H9 (cell line): ENCODE measurements at regions not wholly inside any gene's neighbourhood (a gene's known extent, or its start where the extent isn't known, plus 50 kb on each side); places are given as distances from the start of the nearest gene placed in this dataset.

Source experiments
- DNase-seq: peaks from one replicate; pipeline ENCODE4 v3.0.0-alpha.2; 2017
- H2AFZ ChIP-seq: one replicate; pipeline ENCODE4 v1.6.1; 2013; ENCODE audit warnings: mild to moderate bottlenecking, low read length, control low read depth, moderate library complexity
- H2AK5ac ChIP-seq: 2 replicates; pipeline ENCODE4 v1.6.1; 2013; ENCODE audit warnings: low read length, control low read depth, mixed read lengths; ENCODE audit not compliant: insufficient read length
- H2BK120ac ChIP-seq: one replicate; pipeline ENCODE4 v1.6.1; 2013; ENCODE audit warnings: low read depth, mild to moderate bottlenecking, low read length, control low read depth, inconsistent platforms; ENCODE audit not compliant: poor library complexity, severe bottlenecking
- H2BK12ac ChIP-seq: 2 replicates; pipeline ENCODE4 v1.6.1; 2013; ENCODE audit warnings: low read length, control low read depth, mixed read lengths, low read depth; ENCODE audit not compliant: insufficient read length
- H2BK15ac ChIP-seq: 2 replicates; pipeline ENCODE4 v1.6.1; 2013; ENCODE audit warnings: low read depth, low read length, control low read depth
- H2BK20ac ChIP-seq: one replicate; pipeline ENCODE4 v1.6.1; 2013; ENCODE audit warnings: low read depth, mild to moderate bottlenecking, low read length, control low read depth, inconsistent platforms; ENCODE audit not compliant: poor library complexity, severe bottlenecking
- H2BK5ac ChIP-seq: 2 replicates; pipeline ENCODE4 v1.6.1; 2013; ENCODE audit warnings: low read length, control low read depth, mixed read lengths; ENCODE audit not compliant: insufficient read length
- H3K14ac ChIP-seq: 2 replicates; pipeline ENCODE4 v1.6.1; 2013; ENCODE audit warnings: low read length, control low read depth; ENCODE audit not compliant: insufficient read depth
- H3K18ac ChIP-seq: 2 replicates; pipeline ENCODE4 v1.6.1; 2013; ENCODE audit warnings: low read depth, mild to moderate bottlenecking, mixed read lengths, low read length, control low read depth; ENCODE audit not compliant: insufficient read length
- H3K23ac ChIP-seq: 2 replicates; pipeline ENCODE4 v1.6.1; 2013; ENCODE audit warnings: low read length, control low read depth, mixed read lengths, low read depth; ENCODE audit not compliant: insufficient read length
- H3K23me2 ChIP-seq: 2 replicates; pipeline ENCODE4 v1.6.1; 2013; ENCODE audit warnings: low read depth, mild to moderate bottlenecking, mixed read lengths, low read length, control low read depth; ENCODE audit not compliant: insufficient read length, poor library complexity, severe bottlenecking
- H3K27ac ChIP-seq: 2 replicates; pipeline ENCODE4 v1.5.1; 2013; ENCODE audit warnings: low read length, control low read depth, mixed read lengths, low read depth; ENCODE audit not compliant: insufficient read length
- H3K27me3 ChIP-seq: 2 replicates; pipeline ENCODE4 v1.6.1; 2013; ENCODE audit warnings: low read length, control low read depth, inconsistent platforms; ENCODE audit not compliant: insufficient read depth
- H3K4ac ChIP-seq: 2 replicates; pipeline ENCODE4 v1.6.1; 2013; ENCODE audit warnings: low read depth, mild to moderate bottlenecking, control low read depth, inconsistent platforms, low read length, moderate library complexity
- H3K4me1 ChIP-seq: 2 replicates; pipeline ENCODE4 v1.6.1; 2013; ENCODE audit warnings: low read length, control low read depth, inconsistent platforms; ENCODE audit not compliant: insufficient read depth
- H3K4me2 ChIP-seq: 2 replicates; pipeline ENCODE4 v1.6.1; 2013; ENCODE audit warnings: low read length, control low read depth, mixed read lengths; ENCODE audit not compliant: insufficient read length, insufficient read depth
- H3K56ac ChIP-seq: 2 replicates; pipeline ENCODE4 v1.6.1; 2013; ENCODE audit warnings: low read depth, mild to moderate bottlenecking, mixed read lengths, low read length, control low read depth; ENCODE audit not compliant: insufficient read length
- H3K79me1 ChIP-seq: 2 replicates; pipeline ENCODE4 v1.6.1; 2013; ENCODE audit warnings: low read depth, mild to moderate bottlenecking, moderate library complexity, low read length, control low read depth, inconsistent platforms; ENCODE audit not compliant: insufficient read depth, poor library complexity, severe bottlenecking
- H3K79me2 ChIP-seq: 2 replicates; pipeline ENCODE4 v1.6.1; 2013; ENCODE audit warnings: low read length, control low read depth, inconsistent platforms; ENCODE audit not compliant: insufficient read depth
- H3K9ac ChIP-seq: 2 replicates; pipeline ENCODE4 v1.6.1; 2013; ENCODE audit warnings: low read length, control low read depth, mixed read lengths; ENCODE audit not compliant: insufficient read length; ENCODE audit errors: extremely low read depth
- H3K9me3 ChIP-seq: one replicate; pipeline ENCODE4 v1.6.1; 2013; ENCODE audit warnings: low read depth, low read length, inconsistent platforms; ENCODE audit not compliant: control insufficient read depth
- H3T11ph ChIP-seq: one replicate; pipeline ENCODE4 v1.6.1; 2013; ENCODE audit warnings: mild to moderate bottlenecking, low read length, control low read depth, inconsistent platforms
- H4K20me1 ChIP-seq: one replicate; pipeline ENCODE4 v1.6.1; 2013; ENCODE audit not compliant: control insufficient read depth, insufficient read length, insufficient read depth
- H4K5ac ChIP-seq: 2 replicates; pipeline ENCODE4 v1.6.1; 2013; ENCODE audit warnings: low read depth, mild to moderate bottlenecking, mixed read lengths, low read length, control low read depth; ENCODE audit not compliant: insufficient read length
- H4K8ac ChIP-seq: replicated peaks from 2 replicates; pipeline ENCODE4 v1.6.1; 2013; ENCODE audit warnings: low read length, control low read depth, mixed read lengths, low read depth; ENCODE audit not compliant: insufficient read length
- H4K91ac ChIP-seq: 2 replicates; pipeline ENCODE4 v1.6.1; 2013; ENCODE audit warnings: low read depth, mild to moderate bottlenecking, moderate library complexity, mixed read lengths, low read length, control low read depth; ENCODE audit not compliant: insufficient read length
- H3K27ac Mint-ChIP-seq, 3 experiments: 2 replicates in 2 of 3; 3 replicates in 1 of 3; pipeline ENCODE4 v1.8.0; 2020 to 2021; ENCODE audit warnings: mixed read lengths in 3 of 3, mild to moderate bottlenecking in 1 of 3, moderate library complexity in 1 of 3
- H3K27me3 Mint-ChIP-seq: 2 replicates; pipeline ENCODE4 v1.8.0; 2021; ENCODE audit warnings: low read depth, mild to moderate bottlenecking, moderate library complexity, mixed read lengths
- H3K36me3 Mint-ChIP-seq, 3 experiments: 2 replicates in 2 of 3; 3 replicates in 1 of 3; pipeline ENCODE4 v1.8.0; 2020 to 2021; ENCODE audit warnings: low read depth in 3 of 3, mixed read lengths in 3 of 3; ENCODE audit not compliant: insufficient read depth in 1 of 3
- H3K4me1 Mint-ChIP-seq, 2 experiments: 2 replicates each; pipeline ENCODE4 v1.8.0; 2020; ENCODE audit warnings: mixed read lengths in 2 of 2
- H3K4me3 Mint-ChIP-seq, 2 experiments: 2 replicates in 1 of 2; 3 replicates in 1 of 2; pipeline ENCODE4 v1.8.0; 2020 to 2021; ENCODE audit warnings: mild to moderate bottlenecking in 2 of 2, mixed read lengths in 2 of 2, moderate library complexity in 1 of 2
- H3K9me3 Mint-ChIP-seq, 2 experiments: 2 replicates in 1 of 2; 3 replicates in 1 of 2; pipeline ENCODE4 v1.8.0; 2020; ENCODE audit warnings: mild to moderate bottlenecking in 2 of 2, mixed read lengths in 2 of 2, moderate library complexity in 1 of 2
- TF ChIP-seq, protein P1 (sequence below): fragments of 200-600 bp; sonication (generic); conservative IDR thresholded peaks from 3 replicates; pipeline ENCODE4 v1.8.0; 2021; ENCODE audit warnings: antibody characterized with exemption, mild to moderate bottlenecking

DNA sequence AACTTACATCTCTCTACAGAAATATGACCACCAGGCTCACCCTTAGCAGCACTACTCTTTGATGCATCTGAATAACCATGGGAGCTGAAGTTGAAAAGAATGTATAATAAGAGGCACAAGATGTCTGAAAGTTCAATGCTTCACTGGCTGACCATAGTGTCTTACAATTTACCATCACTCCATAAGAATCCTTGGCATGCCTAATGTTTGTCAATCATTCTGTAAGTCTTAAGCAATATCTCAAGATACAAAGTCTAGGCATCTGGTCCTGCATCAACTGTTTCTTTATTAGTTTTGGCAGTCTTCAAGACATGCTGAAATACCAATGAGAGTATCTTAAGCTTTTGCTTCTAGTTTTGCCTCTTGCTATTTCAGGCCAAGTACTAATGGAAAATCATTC is 755.5 kb downstream of the STIM2 start:
- no peaks in the 10 kb centered on the region for H3K79me1 ChIP-seq
- H3K9me3 Mint-ChIP-seq = no peaks in the 10 kb centered on the region
- H2BK15ac ChIP-seq = no peak overlapping the region
- no peak overlapping the region for H3K27ac Mint-ChIP-seq
- no peak overlapping the region for H3K4me2 ChIP-seq
- H4K5ac ChIP-seq = no peak overlapping the region
- no peaks in the 10 kb centered on the region for H3K23me2 ChIP-seq
- H3T11ph ChIP-seq = no peak overlapping the region
- TF ChIP-seq, protein P1, sequence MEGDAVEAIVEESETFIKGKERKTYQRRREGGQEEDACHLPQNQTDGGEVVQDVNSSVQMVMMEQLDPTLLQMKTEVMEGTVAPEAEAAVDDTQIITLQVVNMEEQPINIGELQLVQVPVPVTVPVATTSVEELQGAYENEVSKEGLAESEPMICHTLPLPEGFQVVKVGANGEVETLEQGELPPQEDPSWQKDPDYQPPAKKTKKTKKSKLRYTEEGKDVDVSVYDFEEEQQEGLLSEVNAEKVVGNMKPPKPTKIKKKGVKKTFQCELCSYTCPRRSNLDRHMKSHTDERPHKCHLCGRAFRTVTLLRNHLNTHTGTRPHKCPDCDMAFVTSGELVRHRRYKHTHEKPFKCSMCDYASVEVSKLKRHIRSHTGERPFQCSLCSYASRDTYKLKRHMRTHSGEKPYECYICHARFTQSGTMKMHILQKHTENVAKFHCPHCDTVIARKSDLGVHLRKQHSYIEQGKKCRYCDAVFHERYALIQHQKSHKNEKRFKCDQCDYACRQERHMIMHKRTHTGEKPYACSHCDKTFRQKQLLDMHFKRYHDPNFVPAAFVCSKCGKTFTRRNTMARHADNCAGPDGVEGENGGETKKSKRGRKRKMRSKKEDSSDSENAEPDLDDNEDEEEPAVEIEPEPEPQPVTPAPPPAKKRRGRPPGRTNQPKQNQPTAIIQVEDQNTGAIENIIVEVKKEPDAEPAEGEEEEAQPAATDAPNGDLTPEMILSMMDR = no peak
- no peak overlapping the region for H4K91ac ChIP-seq
- H2BK120ac ChIP-seq = no peak overlapping the region
- H2BK5ac ChIP-seq = no peak overlapping the region
- no peaks in the 10 kb centered on the region for H4K20me1 ChIP-seq
- H3K36me3 Mint-ChIP-seq = no peaks in the 10 kb centered on the region
- H3K27me3 Mint-ChIP-seq = no peaks in the 10 kb centered on the region; the same call in 1 of the 2 replicates
- no peak overlapping the region for H3K18ac ChIP-seq
- no peak for DNase-seq
- no peak overlapping the region for H4K8ac ChIP-seq
- H3K56ac ChIP-seq = no peak overlapping the region
- no peak overlapping the region for H3K4ac ChIP-seq
- H3K27me3 ChIP-seq = no peaks in the 10 kb centered on the region
- H2BK20ac ChIP-seq = no peak overlapping the region
- H2AK5ac ChIP-seq = no peak overlapping the region
- no peak overlapping the region for H3K23ac ChIP-seq
- H3K9ac ChIP-seq = no peak overlapping the region
- no peak overlapping the region for H2AFZ ChIP-seq
- no peak overlapping the region for H3K14ac ChIP-seq
- no peaks in the 10 kb centered on the region for H3K4me1 ChIP-seq
- peaks cover 0 to 2% of the 10 kb centered on the region in 2 experiments; a peak in 1 of 4 replicates for H3K4me1 Mint-ChIP-seq
- H2BK12ac ChIP-seq = no peak overlapping the region
- no peak overlapping the region for H3K27ac ChIP-seq
- H3K4me3 Mint-ChIP-seq = no peak overlapping the region
- no peaks in the 10 kb centered on the region for H3K9me3 ChIP-seq
- H3K79me2 ChIP-seq = no peaks in the 10 kb centered on the region
